ENCODE measurements at regions not wholly inside any gene's neighbourhood (a gene's known extent, or its start where the extent isn't known, plus 50 kb on each side); places are given as distances from the start of the nearest gene placed in this dataset.
"Not testable (repeated sequence)": the region's sequence is repeated elsewhere in the genome, so short reads cannot be mapped to it uniquely, and the experiment has no call there.

- H3K36me3 Mint-ChIP-seq: no peaks in the 10 kb centered on the region
- H3K27ac Mint-ChIP-seq: peak overlapping the region; percentile 7
- H3K4me3 Mint-ChIP-seq: no peak overlapping the region
- no peak for DNase-seq (ENCODE audit: low spot score in 2 of 2)
- ATAC-seq: no peak
- no peaks in the 10 kb centered on the region for H3K9me3 Mint-ChIP-seq
- H3K4me1 Mint-ChIP-seq: no peaks in the 10 kb centered on the region
Measured at GRCh38 chr6:139886396-139886795, 511.9 kb upstream of the CITED2 start.

- H3K27ac Mint-ChIP-seq: peak overlapping the region; percentile 7
- no peaks in the 10 kb centered on the region for H3K4me1 Mint-ChIP-seq
- DNase-seq (ENCODE audit: low spot score in 2 of 2) (no peak), ATAC-seq (no peak)
- H3K36me3 Mint-ChIP-seq: no peaks in the 10 kb centered on the region
- H3K4me3 Mint-ChIP-seq: no peak overlapping the region
- H3K9me3 Mint-ChIP-seq: no peaks in the 10 kb centered on the region
Measured at GRCh38 chr6:139885909-139886308, 511.5 kb upstream of the CITED2 start.

- Mint-ChIP-seq H3K4me1 (no peaks in the 10 kb centered on the region), H3K4me3 (no peak overlapping the region), H3K27ac (no peak overlapping the region), H3K36me3 (no peaks in the 10 kb centered on the region), H3K9me3 (no peaks in the 10 kb centered on the region)
- ATAC-seq (no peak), DNase-seq (ENCODE audit: low spot score in 2 of 2) (no peak)
Measured at GRCh38 chr6:139883776-139884175, 509.3 kb upstream of the CITED2 start.

GRCh38 chr6:139882977-139883728, 508.7 kb upstream of the CITED2 start:
- ATAC-seq (no peak), DNase-seq (ENCODE audit: low spot score in 2 of 2) (no peak)
- Mint-ChIP-seq H3K36me3 (no peaks in the 10 kb centered on the region), H3K4me3 (no peak overlapping the region), H3K27ac (no peak overlapping the region), H3K9me3 (no peaks in the 10 kb centered on the region), H3K4me1 (no peaks in the 10 kb centered on the region)

- ATAC-seq (no peak), DNase-seq (ENCODE audit: low spot score in 2 of 2) (no peak)
- Mint-ChIP-seq H3K9me3 (no peaks in the 10 kb centered on the region), H3K4me3 (no peak overlapping the region), H3K36me3 (no peaks in the 10 kb centered on the region), H3K27ac (no peak overlapping the region), H3K4me1 (no peaks in the 10 kb centered on the region)
Measured at GRCh38 chr6:139882234-139882633, 507.8 kb upstream of the CITED2 start.

- no peaks in the 10 kb centered on the region for H3K36me3 Mint-ChIP-seq
- no peaks in the 10 kb centered on the region for H3K9me3 Mint-ChIP-seq
- no peak overlapping the region for H3K27ac Mint-ChIP-seq
- H3K4me3 Mint-ChIP-seq: no peak overlapping the region
- no peaks in the 10 kb centered on the region for H3K4me1 Mint-ChIP-seq
- DNase-seq (ENCODE audit: low spot score in 2 of 2) (no peak), ATAC-seq (peak; percentile 62)
Measured at GRCh38 chr6:139881728-139882211, 507.3 kb upstream of the CITED2 start.

GRCh38 chr6:139881236-139881635, 506.8 kb upstream of the CITED2 start:
- no peaks in the 10 kb centered on the region for H3K36me3 Mint-ChIP-seq
- no peak overlapping the region for H3K27ac Mint-ChIP-seq
- ATAC-seq: no peak

GRCh38 chr6:139879823-139880356, 505.4 kb upstream of the CITED2 start:
- DNase-seq (ENCODE audit: low spot score in 2 of 2) (no peak), ATAC-seq (no peak)
- no peaks in the 10 kb centered on the region for H3K9me3 Mint-ChIP-seq

More at GRCh38 chr6:139881236-139881635, 506.8 kb upstream of the CITED2 start:
- Mint-ChIP-seq H3K9me3 (no peaks in the 10 kb centered on the region), H3K4me3 (no peak overlapping the region), H3K4me1 (no peaks in the 10 kb centered on the region)
- DNase-seq (ENCODE audit: low spot score in 2 of 2): no peak

GRCh38 chr6:139879241-139879640, 504.8 kb upstream of the CITED2 start:
- not testable (repeated sequence) for H3K27ac Mint-ChIP-seq; ATAC-seq; DNase-seq (ENCODE audit: low spot score in 2 of 2); H3K4me1 Mint-ChIP-seq; H3K4me3 Mint-ChIP-seq; H3K36me3 Mint-ChIP-seq; H3K9me3 Mint-ChIP-seq

More at GRCh38 chr6:139879823-139880356, 505.4 kb upstream of the CITED2 start:
- Mint-ChIP-seq H3K36me3 (no peaks in the 10 kb centered on the region), H3K4me1 (no peaks in the 10 kb centered on the region), H3K4me3 (no peak overlapping the region), H3K27ac (no peak overlapping the region)

- Mint-ChIP-seq H3K4me1 (no peaks in the 10 kb centered on the region), H3K27ac (no peak overlapping the region), H3K4me3 (no peak overlapping the region), H3K36me3 (no peaks in the 10 kb centered on the region), H3K9me3 (no peaks in the 10 kb centered on the region)
- peak; percentile 42 for ATAC-seq
- DNase-seq (ENCODE audit: low spot score in 2 of 2): no peak
Measured at GRCh38 chr6:139877828-139878405, 503.5 kb upstream of the CITED2 start.

- ATAC-seq: no peak
Measured at GRCh38 chr6:139872665-139873064, 498.2 kb upstream of the CITED2 start.

GRCh38 chr6:139871803-139872510, 497.5 kb upstream of the CITED2 start:
- Mint-ChIP-seq H3K4me1 (no peaks in the 10 kb centered on the region), H3K4me3 (no peak overlapping the region), H3K9me3 (no peaks in the 10 kb centered on the region), H3K36me3 (no peaks in the 10 kb centered on the region), H3K27ac (no peak overlapping the region)
- DNase-seq (ENCODE audit: low spot score in 2 of 2) (no peak), ATAC-seq (no peak)

More at GRCh38 chr6:139872665-139873064, 498.2 kb upstream of the CITED2 start:
- Mint-ChIP-seq H3K27ac (no peak overlapping the region), H3K9me3 (no peaks in the 10 kb centered on the region), H3K4me1 (no peaks in the 10 kb centered on the region), H3K36me3 (no peaks in the 10 kb centered on the region), H3K4me3 (no peak overlapping the region)
- DNase-seq (ENCODE audit: low spot score in 2 of 2): no peak

- Mint-ChIP-seq H3K4me3 (no peak overlapping the region), H3K36me3 (no peaks in the 10 kb centered on the region), H3K27ac (no peak overlapping the region), H3K4me1 (no peaks in the 10 kb centered on the region), H3K9me3 (no peaks in the 10 kb centered on the region)
- DNase-seq (ENCODE audit: low spot score in 2 of 2) (no peak), ATAC-seq (no peak)
Measured at GRCh38 chr6:139871165-139871710, 496.8 kb upstream of the CITED2 start.

- no peak for ATAC-seq
- H3K4me3 Mint-ChIP-seq: no peak overlapping the region
- H3K36me3 Mint-ChIP-seq: no peaks in the 10 kb centered on the region
- H3K9me3 Mint-ChIP-seq: no peaks in the 10 kb centered on the region
- no peaks in the 10 kb centered on the region for H3K4me1 Mint-ChIP-seq
- H3K27ac Mint-ChIP-seq: no peak overlapping the region
- DNase-seq (ENCODE audit: low spot score in 2 of 2): no peak
Measured at GRCh38 chr6:139868576-139868975, 494.1 kb upstream of the CITED2 start.

GRCh38 chr6:139863964-139864363, 489.5 kb upstream of the CITED2 start:
- Mint-ChIP-seq H3K9me3 (no peaks in the 10 kb centered on the region), H3K36me3 (no peaks in the 10 kb centered on the region), H3K4me1 (no peaks in the 10 kb centered on the region), H3K27ac (no peak overlapping the region), H3K4me3 (no peak overlapping the region)
- DNase-seq (ENCODE audit: low spot score in 2 of 2) (no peak), ATAC-seq (peak; percentile 31)
